DMS 273 (cell line): ENCODE measurements at regions not wholly inside any gene's neighbourhood (a gene's known extent, or its start where the extent isn't known, plus 50 kb on each side); places are given as distances from the start of the nearest gene placed in this dataset.
"Not testable (repeated sequence)": the region's sequence is repeated elsewhere in the genome, so short reads cannot be mapped to it uniquely, and the experiment has no call there.

ENCODE experiments used
- DNase-seq: peaks from one replicate; lab custom pipeline; 2025; ENCODE audit not compliant: unreplicated experiment; lab: John Stamatoyannopoulos, UW

GRCh38 chr10:113485736-113486135 is 67.1 kb upstream of the HABP2 start:
- no peak for DNase-seq

DNA sequence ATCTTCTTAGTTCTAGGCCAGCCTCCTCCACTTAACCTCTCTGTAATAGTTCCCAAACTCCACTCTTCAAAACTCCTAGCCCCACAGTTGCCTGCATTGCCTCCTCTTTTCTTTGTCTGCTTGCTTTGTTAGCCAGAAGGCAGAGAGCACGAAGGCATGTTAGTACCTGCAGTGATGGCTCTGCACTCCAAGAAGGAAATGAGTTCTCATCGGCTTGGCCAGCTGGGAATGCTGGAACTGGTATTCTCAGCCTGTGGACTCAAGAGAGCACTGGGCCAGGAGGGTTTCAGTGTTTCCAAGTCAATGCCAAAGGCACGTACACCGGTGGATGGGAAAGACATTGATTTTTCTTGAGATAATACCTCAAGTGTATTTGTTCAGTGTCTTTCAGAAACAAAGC is 66.3 kb upstream of the HABP2 start:
- no peak for DNase-seq

DNA sequence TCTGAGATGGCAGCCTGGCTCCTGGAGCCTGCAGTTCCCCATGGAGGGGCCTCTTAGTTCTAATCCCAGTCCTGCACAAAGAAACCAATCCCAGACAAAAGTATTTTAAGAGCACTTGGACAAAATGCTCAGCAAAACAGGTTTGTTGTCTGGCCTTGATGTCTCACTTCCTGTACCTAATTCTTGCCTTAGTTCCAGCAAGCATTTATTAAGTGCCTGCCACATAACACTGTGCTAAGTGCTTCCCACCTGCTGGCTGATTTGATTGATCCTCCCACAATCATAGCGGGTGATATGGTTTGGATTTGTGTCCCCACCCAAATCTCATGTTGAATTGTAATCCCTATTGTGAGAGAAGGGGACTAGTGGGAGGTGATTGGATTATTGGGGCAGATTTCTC is 65.7 kb upstream of the HABP2 start:
- no peak for DNase-seq

- no peak for DNase-seq
Observed at GRCh38 chr10:113488186-113488585, 64.7 kb upstream of the HABP2 start.

- DNase-seq, result not testable (repeated sequence)
Observed at GRCh38 chr10:113489522-113489921, 63.3 kb upstream of the HABP2 start.

GRCh38 chr10:113491967-113492565 is 60.8 kb upstream of the HABP2 start:
- DNase-seq, result no peak

DNA sequence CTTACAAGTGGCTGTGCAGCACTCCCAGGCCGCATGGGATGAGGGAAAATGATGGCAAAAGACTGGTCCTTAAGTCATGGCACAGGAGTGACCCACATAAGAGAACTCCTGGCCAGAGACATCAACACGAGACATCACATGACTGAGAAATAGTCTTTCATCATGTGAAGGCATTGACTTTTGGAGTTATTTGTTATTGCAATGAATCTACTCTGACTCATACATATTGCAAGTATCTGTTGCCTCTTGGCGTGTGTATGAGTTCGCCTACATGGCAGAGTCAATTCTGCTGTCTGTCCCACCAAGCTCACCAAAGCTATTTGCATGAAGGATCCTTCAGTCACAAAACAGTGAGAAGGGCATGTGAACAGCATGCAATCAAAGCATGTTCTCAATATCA is 59.7 kb upstream of the HABP2 start:
- DNase-seq, result no peak

- no peak for DNase-seq
Observed at GRCh38 chr10:113493882-113494301, 59.0 kb upstream of the HABP2 start.

GRCh38 chr10:113494761-113495160 is 58.1 kb upstream of the HABP2 start:
- no peak for DNase-seq

DNA sequence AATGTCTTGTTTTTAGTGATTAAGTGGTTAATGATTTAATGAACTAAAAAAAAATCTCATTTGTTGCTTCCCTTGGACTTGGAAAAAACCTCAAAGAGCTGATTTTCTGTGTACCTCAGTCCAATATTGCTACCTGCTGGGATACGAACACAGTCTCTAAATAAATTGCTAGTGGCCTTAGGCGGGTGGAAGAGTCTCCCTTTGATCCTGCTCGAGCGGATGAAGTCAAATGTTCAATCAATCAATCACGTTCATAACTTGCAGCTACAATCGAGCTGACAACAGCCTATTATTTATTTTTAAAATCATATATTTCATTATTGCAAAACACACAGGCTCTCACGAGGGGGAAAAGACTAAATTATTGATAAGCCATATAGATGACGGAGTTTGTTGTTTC is 57.3 kb upstream of the HABP2 start:
- no peak for DNase-seq

DNA sequence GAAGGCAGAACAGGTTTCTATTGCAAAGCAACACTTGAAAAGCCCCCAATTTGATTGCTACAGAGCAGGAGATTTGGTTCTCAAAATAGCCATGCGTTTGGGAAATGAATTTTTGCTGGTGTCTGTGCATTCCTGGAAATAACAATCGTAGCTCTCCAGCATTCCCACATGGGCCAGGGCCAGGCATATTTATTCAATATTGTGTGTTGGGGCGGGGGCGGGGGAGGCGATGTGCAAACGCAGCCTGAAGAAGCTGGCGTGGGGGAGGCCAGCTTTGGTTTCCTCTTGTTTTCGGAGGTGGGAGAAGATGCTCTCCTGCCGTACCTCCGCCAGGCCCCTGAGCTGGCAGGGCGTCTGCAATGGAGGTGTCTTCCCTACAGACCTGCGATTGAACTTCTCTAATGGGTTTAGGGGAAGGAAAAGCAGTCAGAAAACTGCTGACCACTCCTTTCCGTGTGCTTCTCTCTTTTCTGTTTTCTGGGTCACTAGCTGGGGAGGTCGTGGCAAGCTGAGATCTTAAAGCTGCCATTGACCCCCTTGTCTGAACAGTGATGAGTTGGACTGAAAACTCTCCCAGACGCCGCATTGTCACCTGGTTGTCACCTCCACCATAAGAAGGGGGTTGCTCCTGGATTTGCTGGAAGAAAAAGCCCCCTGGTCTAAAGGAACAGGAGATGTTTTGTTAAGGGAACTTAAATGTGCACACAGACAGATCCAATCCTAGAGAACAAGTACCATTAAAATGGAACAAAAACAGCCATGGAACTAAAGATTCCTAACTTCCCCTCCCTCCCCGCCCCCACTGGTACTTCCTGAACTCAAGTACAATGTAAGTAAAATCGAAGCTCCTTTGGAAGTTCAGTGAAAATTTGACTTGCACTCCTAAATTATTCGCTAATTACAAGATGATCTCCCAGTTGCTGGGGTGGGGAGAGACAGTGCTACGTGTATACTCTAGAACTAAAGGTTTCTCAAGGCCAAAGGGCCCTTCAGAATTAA is 56.4 kb upstream of the HABP2 start:
- no peak for DNase-seq

DNA sequence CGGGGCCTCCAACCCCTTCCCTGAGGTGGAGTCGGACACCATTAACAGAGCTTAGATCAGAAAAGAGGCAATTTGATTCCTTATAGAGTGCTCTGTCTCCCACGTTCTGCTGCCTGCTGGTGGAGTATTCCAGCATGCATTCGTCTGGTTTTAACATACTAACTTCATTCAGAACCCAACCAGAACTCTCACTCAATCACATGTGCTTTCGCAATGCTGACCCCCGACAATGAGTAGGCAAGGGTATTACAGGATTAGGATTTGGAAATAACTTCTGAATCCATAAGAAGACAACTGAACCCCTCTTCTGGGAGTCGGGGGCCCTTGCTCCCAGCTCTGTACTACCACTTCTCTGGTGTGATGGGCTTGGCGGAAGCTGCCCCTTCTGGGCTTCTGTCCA is 55.7 kb upstream of the HABP2 start:
- DNase-seq, result no peak

GRCh38 chr10:113498997-113499396 is 53.9 kb upstream of the HABP2 start:
- no peak for DNase-seq

DNA sequence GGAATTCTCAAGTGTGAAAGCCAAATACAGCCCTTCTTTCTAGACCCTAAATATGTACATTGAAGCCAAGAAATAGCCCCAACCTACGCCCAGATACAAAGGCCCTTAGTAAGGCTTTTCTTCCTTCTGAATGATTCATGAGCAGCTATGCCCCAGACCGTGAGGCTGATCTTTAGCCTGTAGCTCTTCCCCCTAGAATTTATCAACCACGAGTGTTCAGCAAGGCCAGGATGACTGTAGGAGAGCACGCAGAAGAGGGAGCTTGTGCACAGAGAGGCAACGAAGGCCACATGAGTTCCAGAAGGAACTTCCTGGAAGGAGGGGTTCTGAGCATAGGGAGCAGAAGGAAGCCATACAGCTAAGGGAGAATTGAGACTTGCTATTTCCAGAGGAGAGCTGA is 53.0 kb upstream of the HABP2 start:
- DNase-seq, result no peak

GRCh38 chr10:113501031-113501430 is 51.8 kb upstream of the HABP2 start:
- DNase-seq, result not testable (repeated sequence)
